ENCODE measurements at regions not wholly inside any gene's neighbourhood (a gene's known extent, or its start where the extent isn't known, plus 50 kb on each side); places are given as distances from the start of the nearest gene placed in this dataset.

DNA sequence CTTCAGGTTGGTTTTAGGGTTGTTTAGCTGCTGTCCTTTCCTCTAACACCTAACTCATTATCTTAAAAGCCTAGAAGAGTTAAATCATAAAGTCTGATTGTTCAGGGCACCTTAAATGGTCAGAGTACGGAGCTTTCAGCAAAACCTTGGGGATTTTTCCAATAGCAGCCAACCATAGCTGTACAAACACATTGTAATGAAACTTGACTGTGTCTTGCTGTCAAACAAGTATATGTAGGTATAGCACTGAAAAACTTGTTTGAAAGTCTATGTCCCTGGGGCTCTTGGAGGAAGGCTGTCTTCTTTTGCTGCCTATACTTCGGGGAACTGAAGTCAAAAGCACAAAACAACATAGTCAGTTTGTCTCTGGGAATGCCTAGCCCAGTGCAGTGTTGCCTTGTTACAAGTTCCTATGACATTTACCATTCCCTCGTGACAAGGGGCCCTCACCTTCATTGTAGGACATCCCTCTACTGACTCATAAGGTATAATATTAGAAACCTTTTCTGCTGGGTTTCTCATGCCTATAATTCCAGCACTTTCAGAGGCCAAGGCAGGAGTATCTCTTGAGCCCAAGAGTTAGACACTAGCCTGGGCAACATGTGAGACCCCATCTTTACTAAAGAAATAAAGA is 474.5 kb upstream of the NBEA start:
- no peak for DNase-seq (ENCODE audit: low spot score)

DNA sequence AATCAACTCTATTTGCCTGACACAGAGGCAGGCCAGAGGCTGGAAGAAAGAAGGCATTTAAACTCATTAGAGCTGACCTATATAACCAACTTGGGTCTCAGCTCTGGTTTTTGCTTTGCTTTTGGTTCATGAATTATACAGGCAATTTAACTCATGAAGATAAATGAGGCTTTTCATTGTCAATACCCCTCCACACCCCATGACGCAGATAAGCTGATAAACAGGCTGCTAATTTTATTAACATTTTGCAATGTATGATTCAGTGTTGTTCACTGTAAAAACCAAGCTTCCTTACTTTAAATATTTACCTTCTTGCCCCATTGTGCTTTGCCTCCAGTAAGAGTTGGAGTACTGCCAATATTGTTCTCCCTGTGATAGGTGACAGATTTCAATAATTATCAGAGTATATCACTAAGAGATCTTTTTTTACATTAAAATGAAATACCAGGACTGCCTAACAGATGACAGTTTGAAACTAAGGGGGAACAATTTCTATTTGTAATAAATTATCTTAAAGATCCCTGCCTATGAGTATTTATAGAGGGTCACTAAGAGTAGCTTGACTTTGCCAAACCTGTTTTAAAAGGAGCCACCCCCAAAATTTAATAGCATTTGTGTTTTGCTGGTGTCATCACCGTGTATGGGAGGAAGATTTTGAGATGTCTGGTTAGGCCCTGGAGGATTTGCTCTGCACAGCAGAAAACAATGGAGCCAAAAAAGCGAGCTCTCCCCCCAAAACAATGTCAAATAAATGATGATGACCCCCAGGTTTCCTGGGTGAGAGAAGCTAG is 472.7 kb upstream of the NBEA start:
- no peak for DNase-seq (ENCODE audit: low spot score)

DNA sequence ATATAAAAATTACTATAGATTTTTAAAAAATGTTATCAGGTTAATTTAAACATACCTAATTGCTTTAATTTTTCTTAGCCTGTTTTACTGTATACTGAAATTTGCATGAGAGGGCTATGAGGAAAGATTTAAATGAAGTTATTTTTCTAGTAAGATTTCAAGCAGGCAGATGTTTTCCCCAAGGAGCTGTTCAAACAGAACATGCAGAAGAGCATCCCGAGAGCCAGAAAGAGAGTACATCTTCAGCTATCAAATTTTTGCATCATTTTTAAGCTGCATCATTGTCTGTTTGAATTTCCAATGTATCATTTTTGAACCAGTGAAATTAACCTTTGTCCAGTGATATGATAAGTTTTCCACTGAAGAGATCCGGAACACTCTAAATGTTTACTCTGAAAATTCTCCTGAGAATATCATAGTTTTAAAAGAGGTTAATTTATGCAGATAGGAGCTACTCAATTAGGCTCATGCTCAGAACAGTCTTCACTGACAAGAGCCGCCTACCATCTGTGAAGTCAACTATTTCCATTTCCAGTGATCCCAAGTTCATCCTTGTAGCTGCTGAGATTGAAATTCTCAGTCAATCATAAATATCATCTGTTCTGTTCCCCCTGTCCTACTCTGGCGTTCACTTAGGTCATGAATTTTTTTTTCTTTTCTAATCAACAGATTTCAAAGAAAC is 467.7 kb upstream of the NBEA start:
- DNase-seq (ENCODE audit: low spot score) = no peak

DNA sequence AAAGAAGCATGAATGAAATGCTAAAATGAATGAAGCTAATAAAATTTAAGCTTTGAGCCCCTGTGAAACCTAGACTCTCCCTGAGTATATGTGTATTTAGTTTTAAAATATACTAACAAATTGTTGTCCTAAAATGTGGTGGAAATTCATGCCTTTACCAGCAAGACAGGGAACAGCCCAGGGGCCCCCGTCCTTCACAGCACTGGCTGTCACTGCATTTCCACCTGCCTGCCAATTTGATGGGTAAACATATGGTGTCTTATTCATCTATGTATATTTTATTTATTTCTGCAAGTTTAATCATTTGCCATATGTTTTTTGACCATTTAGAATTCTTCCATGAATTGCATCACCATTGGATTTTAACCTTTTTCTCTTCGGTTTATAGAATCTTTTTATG is 463.7 kb upstream of the NBEA start:
- DNase-seq (ENCODE audit: low spot score) = peak; percentile 6

DNA sequence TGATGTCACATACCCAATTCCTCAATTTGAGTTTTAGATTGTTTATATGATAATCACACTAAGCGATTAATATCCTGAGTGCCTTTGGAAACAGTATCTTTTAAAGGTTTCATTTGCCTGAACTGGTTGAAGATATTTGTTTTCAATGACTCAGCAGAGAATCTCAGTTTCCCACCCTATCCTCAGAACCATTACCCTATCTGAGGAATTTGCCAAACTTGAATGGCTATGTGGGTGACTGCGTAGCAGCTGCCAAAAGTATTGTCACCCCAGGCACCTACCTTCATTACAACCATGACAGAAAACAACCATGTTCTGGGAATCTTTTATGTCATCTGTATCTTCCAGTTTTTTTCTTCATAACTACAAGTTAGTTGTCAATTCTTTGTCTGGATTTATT is 440.1 kb upstream of the NBEA start:
- no peak for DNase-seq (ENCODE audit: low spot score)

DNA sequence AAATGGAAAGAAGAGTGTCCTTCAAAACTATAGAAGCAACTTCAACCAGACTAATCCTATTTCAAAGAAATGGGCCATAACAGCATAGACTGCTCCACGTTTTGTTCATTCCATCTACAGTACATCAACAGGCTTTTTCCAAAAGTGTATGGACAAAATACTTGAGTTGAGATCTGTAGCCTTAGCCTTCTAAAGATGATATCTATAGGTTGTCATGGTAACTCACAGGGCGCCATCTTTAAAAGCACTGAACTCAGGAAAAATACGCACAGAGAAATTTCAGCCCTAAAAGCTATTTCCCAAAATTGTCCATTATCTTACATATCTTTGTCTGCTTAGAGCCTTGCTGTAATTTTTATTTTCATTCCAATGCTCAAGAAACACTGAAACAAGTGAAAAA is 439.4 kb upstream of the NBEA start:
- DNase-seq (ENCODE audit: low spot score) = no peak

DNA sequence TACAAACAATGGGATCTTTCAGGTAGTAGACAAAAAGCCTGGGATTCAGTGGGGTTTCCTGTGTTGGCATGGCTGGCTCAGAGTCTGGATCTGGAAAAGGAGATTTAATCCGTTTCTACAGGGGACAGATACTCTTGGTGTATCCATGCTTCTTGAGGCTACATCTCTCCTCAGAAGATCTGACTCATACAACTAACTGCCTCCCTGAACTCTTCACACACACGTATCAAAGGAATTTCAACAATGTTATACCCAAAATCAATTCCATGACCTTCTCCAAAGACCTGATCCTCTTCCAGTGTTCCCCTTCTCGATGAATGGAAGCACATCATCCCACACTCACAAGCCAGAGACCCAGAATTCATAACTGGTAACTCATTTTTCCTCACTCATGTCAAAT is 435.3 kb upstream of the NBEA start:
- no peak for DNase-seq (ENCODE audit: low spot score)

DNA sequence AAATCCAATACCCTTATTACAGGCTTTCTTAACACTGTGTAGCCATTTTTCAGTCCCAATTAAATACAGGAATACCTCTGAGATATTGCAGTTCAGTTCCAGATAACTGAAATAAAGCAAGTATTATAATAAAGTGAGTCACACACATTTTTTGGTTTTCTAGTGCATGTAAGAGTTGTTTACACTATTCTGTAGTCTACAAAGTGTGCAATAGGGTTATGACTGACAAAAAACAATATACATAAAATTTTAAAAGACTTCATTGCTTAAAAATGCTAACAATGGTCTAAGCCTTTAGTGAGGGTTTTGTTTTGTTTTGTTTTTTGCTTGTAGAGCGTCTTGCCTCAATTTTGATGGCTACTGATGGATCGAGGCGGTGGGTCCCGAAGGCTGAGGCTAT is 434.4 kb upstream of the NBEA start:
- no peak for DNase-seq (ENCODE audit: low spot score)

DNA sequence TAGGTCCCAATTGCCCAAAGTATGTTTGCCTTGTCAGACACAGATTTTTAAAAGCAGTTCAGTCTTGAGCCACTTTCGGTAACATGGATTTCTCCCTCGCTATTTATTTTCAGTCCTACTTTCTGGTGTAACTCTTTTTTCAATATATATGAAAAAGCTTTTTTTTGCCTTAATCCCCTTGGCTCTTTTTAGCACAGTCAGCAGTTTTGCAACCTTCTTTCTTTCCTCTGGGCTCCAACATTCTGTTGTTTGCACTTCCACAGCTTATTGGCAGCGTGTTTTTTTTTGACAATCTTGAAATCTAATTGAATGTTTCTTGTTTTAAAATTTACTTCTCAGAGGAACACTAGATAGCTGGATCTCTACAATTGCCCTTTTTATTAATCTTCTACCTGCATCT is 429.3 kb upstream of the NBEA start:
- DNase-seq (ENCODE audit: low spot score) = no peak

DNA sequence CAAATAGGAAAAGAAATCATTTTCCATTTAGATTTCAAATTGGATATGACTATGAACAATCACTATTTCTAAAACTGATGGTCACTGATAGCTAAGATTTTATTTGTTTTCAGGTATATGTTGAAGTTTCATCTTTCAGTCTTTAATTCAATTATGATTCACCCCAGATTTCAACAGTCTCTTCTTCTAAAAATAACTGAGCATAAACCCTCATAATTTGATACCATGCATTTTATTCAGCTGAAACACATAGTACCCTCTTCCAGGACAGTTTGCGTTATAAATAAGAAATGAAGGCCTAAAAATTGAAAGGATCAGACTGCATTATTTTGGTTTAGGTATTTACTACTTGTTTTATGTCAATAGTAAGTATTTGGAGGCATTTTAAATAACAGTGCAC is 428.5 kb upstream of the NBEA start:
- no peak for DNase-seq (ENCODE audit: low spot score)

DNA sequence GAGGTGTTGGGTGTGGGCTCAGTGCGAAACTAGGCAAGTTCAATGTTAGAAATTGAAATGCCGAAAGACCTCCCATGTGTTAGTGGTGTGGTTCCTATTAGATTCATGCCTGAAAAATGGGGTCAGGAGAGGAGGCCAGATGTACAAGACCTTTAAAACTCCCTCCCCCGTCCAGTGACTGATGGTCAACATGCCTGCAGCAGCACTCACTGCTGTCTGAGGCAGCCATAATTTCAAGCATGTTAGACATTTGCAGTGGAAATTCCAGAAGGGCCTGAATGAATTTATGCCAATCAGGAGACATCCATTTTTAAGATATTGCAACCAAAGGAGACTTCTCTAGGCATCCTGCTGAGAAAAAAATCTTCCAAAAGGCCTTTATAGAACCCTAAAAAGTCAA is 426.9 kb upstream of the NBEA start:
- no peak for DNase-seq (ENCODE audit: low spot score)

DNA sequence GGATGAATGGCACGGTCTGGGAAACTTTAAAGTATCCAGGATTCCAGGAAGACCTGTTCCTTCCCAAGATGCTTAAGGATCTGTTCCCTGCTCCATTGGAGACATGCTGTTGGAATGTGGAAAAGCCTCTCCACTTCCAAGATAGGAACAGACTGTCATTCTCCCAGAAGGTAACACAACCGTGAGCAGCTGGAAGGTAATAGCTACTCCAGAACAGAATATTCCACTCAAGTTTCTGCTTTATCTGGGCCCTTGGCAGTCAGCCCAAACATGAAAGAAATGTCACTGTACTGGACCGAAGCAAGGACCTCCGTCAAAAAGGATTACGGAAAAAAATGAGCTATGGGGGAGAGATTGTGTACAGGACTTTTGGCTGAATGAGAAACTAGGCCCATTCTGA is 420.9 kb upstream of the NBEA start:
- DNase-seq (ENCODE audit: low spot score) = peak; percentile 7

DNA sequence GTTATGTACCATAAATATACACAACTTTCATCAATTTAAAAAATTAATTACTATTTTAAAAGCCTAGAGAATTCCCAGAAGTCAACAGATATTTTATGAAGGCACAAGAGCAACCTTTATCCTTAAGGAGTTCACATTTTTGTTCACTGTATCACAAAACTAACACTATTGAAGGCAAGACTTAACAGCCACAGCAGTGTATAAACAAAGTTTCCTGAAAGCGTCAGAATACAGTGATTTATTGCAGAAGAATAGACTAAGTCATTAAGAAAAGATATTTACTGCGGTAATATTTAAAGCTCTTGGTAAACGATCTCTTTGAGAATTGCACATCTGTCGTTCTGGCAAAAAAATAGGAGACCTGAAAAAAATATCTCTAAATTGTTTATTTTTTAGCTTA is 419.3 kb upstream of the NBEA start:
- DNase-seq (ENCODE audit: low spot score) = no peak

DNA sequence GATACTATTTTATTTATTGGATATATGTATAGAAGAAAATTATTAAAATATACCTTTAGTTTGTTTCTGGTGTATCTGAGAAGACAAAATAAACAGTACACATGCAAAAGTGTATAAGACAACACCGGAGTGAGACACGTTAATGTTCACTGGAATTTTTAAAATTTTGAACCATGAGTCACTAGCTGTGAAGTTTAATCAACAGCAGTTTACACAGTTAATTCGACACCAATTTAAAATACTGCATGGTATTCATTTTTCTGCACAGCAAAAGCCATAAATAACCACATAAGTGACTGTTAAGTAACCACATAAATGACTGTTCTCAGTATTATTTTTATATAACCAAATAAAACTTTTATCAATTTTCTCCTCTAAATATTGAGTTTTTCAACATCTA is 418.7 kb upstream of the NBEA start:
- DNase-seq (ENCODE audit: low spot score) = no peak

DNA sequence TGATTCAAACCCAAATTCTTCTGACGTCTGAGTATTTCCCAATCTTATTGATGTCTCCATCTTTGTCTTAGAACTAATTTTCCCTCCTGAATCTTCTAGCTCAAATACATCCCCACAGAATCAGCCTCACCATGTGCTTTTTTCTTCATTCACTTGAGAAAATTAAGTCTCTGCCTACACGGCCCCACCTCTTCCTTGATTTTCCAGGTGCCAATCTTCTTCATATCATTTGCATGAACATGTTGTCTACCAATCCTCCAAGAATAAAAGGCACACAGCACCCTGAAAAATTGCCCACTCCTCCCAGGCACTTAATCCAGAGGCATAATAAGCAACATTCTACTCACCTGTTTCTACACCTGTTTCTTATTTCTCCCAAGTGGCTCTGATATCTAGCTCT is 408.1 kb upstream of the NBEA start:
- DNase-seq (ENCODE audit: low spot score) = no peak

DNA sequence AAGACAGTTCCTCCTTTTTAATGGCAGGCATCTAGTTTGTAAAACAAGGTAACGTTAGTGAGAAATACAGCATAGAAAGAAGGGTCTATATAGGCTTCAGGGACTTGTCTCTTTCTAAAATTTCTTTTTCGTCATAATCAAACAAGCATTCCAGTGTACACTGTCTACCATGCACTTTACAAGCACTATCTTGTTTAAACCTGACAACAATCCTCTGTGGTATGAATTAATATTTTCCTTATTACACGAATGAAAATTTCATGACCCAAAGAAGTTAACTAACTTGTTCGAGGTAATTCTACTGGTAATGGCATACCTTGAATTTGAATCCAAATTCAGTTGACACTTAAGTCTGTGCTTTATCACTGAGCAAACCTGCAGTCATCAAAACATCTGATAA is 399.7 kb upstream of the NBEA start:
- no peak for DNase-seq (ENCODE audit: low spot score)

DNA sequence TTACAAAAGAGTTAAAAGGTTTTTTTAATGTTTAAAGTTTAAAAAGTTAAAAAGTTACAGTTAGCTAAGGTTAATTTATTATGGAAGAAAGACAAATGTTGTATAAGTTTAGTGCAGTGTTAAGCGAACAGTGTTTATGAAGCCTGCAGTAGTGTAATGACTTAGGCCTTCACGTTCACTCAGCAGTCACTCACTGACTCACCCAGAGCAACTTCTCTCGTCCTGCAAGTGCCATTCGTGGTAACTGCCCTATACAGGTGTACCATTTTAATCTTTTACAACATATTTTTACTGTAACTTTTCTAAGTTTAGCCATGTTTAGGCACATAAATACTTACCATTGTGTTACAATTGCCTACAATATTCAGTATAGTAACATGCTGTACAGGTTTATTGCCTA is 398.2 kb upstream of the NBEA start:
- no peak for DNase-seq (ENCODE audit: low spot score)

DNA sequence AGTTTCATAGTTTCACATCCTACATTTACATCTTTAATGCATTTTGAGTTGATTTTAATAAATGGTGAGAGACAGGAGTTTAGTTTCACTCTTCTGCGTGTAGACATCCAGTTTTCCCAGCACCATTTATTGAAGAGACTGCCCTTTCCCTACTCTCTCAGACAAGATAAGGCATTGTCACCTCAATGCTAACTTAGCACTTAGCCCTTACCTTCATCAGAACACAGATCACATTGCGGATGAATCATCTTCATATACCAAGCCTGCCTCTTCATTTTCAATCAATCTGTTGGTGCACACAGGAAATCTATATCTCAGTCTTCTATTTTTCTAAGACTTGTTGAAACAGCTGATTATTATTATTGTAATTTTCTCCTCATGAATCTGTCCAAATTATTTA is 396.6 kb upstream of the NBEA start:
- no peak for DNase-seq (ENCODE audit: low spot score)

DNA sequence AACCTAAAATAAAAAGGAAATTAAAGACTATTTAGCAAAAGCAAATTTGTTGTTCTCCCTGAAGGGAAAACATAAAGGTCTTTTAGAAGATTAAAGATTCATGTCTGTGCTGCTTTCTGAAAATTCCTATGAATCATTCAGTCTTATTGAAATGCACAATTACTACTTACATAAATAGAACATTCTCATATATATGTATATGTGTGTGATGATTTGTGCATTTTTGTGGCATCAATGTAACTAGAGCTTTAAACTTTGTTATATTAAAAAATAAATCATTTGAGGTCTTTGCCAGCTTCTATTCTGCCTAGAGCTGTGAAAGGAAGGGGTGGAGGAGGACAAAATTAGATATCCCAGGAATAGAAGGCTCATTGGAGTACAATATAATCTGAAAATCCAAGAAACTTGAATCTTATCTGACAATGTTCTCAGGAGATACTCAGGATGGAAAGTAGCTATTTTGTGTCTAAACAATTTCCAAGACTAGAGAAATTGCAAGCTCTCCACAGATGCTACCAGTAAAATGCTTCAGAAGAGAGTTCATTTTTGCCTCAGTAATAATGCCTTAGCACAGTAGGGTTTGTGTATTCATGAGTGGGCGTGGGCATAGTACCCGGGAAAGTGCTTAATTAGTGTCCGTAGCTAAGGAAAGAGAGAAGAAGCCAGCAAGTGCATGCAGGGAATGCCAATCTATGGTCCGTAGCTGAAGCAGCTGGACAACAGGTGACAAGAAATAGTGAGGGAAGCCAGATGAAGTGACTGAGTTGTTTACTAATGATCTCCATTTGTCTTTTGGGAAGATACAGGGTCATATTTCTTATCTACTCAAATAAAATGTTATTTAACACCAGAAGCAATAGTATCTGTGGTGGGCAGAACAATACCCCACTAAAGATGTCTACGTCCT is 395.5 kb upstream of the NBEA start:
- DNase-seq (ENCODE audit: low spot score) = no peak

DNA sequence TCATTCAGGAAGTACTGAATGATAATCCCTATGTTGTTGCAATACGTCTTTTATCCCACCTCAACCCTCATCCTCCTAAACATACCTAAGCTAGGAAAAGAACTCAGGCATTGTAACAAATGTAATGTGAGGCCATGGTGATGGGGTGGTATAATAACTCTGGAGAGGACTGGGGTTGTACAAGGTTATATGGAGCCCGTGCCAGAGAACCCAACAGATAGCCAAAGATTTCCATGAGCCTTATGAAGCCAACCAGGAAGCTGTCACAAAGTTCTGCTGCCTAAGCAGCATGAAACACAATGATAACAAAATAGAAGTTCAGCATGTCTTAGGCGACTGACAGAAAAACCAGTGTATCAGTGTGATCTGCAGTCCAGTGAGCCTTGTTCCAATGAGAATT is 394.1 kb upstream of the NBEA start:
- DNase-seq (ENCODE audit: low spot score) = no peak

DNA sequence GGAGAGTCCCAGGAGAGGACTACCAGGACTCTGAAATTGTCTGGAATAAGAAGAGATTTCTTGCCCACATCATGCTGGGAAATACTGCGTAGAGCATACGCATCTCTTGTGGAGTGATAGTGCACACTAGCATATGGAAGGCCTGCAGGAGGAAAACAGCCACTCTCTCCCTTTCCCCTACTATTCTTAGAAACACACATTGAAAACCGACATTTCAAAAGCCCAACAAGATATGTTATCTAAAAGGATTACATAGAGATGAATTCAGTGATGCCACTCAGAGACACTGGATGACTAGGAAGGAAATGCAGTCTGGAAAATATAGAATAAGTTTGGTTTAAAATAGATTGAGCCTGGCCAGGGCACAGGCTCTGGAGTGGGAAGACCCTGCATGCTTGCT is 388.7 kb upstream of the NBEA start:
- no peak for DNase-seq (ENCODE audit: low spot score)

DNA sequence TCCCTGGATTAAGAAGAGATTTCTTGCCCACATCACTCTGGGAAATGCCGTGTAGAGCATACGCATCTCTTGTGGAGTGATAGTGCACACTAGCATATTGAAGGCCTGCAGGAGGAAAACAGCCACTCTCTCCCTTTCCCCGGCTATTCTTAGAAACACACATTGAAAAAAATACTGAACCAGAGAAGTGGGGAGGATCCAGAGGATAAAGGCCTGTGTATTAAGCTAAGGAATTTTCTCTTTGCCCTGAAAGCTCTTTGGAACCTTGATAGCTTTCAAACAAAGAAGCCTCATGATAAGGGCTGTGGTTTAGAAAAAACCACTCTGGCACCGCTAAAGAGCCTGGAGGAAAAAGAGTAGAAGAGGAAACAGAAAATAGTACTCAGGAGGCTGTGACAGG is 386.1 kb upstream of the NBEA start:
- DNase-seq (ENCODE audit: low spot score) = no peak

DNA sequence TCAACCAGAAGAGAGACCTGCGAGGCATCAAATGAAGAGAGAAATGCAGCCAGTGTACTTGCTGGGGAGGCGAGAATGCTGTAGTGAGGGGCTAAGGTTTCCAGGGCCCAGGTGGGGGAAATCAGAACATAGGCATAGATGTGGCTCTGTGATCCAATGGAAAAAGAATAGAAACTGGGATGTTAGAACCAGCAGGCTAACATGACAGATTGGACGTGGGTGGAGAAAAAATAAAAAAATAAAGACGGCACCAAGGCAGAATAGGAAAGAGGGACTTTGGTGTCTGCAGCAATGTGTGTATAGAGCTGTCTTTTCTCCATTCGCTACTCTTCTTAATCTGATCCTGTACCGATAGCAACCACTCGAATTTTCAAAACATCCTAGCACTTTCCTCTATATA is 381.0 kb upstream of the NBEA start:
- DNase-seq (ENCODE audit: low spot score) = no peak

All from cerebellar cortex (tissue), 1 donor.